Calu3 (cell line): ENCODE measurements at regions not wholly inside any gene's neighbourhood (a gene's known extent, or its start where the extent isn't known, plus 50 kb on each side); places are given as distances from the start of the nearest gene placed in this dataset.

Experiments
- BruUV-seq: library from RNA; stranded (reverse); fragments of 400-500 nt; replicated peaks from 2 replicates; lab custom pipeline; 2021; lab: Mats Ljungman, UMichigan
- CTCF ChIA-PET: fragments of 300-600 bp; sonication (Branson Sonifier 250); formaldehyde crosslinking; loops from one replicate; lab custom pipeline; 2022; ENCODE audit warnings: antibody characterized with exemption; lab: Charles Lee
- DNase-seq: peaks from one replicate; pipeline ENCODE4 v3.0.0; 2022
- H3K27ac Mint-ChIP-seq: one replicate; pipeline ENCODE4 v1.8.0; 2022; ENCODE audit warnings: mixed read lengths; ENCODE audit not compliant: unreplicated experiment
- H3K27me3 Mint-ChIP-seq: one replicate; pipeline ENCODE4 v1.8.0; 2022; ENCODE audit warnings: mixed read lengths; ENCODE audit not compliant: unreplicated experiment
- H3K36me3 Mint-ChIP-seq: one replicate; pipeline ENCODE4 v1.8.0; 2022; ENCODE audit warnings: mild to moderate bottlenecking, moderate library complexity, mixed read lengths; ENCODE audit not compliant: insufficient read depth, unreplicated experiment
- H3K4me1 Mint-ChIP-seq: one replicate; pipeline ENCODE4 v1.8.0; 2022; ENCODE audit warnings: mild to moderate bottlenecking, low read depth, mixed read lengths; ENCODE audit not compliant: unreplicated experiment
- H3K4me3 Mint-ChIP-seq: one replicate; pipeline ENCODE4 v1.8.0; 2022; ENCODE audit warnings: mild to moderate bottlenecking, low read depth, moderate library complexity, mixed read lengths; ENCODE audit not compliant: unreplicated experiment
- H3K9me3 Mint-ChIP-seq: one replicate; pipeline ENCODE4 v1.8.0; 2022; ENCODE audit warnings: low read depth, mixed read lengths; ENCODE audit not compliant: unreplicated experiment
- CTCF ChIP-seq: fragments of 200-600 bp; IDR thresholded peaks from one replicate; pipeline ENCODE4 v1.8.0; 2022; ENCODE audit warnings: antibody characterized with exemption; ENCODE audit not compliant: unreplicated experiment
- intact Hi-C: fragments of 100-400 bp; cut with micrococcal nuclease; formaldehyde crosslinking; loops from one replicate; pipeline ENCODE4 v1.10.0; 2022; ENCODE audit not compliant: unreplicated experiment

GRCh38 chr9:10706788-10707187, 94.0 kb upstream of the PTPRD start:
- DNase-seq: no peak
- intact Hi-C loops: no loop called here
- no peaks in the 10 kb centered on the region for H3K4me1 Mint-ChIP-seq
- CTCF ChIA-PET: no interaction called here
- no peak overlapping the region for H3K4me3 Mint-ChIP-seq
- H3K9me3 Mint-ChIP-seq: peaks cover 8% of the 10 kb centered on the region
- no peak overlapping the region for H3K27ac Mint-ChIP-seq
- no TSS peak for BruUV-seq
- no peaks in the 10 kb centered on the region for H3K27me3 Mint-ChIP-seq
- H3K36me3 Mint-ChIP-seq: no peaks in the 10 kb centered on the region
- no peak for TF ChIP-seq CTCF

DNA sequence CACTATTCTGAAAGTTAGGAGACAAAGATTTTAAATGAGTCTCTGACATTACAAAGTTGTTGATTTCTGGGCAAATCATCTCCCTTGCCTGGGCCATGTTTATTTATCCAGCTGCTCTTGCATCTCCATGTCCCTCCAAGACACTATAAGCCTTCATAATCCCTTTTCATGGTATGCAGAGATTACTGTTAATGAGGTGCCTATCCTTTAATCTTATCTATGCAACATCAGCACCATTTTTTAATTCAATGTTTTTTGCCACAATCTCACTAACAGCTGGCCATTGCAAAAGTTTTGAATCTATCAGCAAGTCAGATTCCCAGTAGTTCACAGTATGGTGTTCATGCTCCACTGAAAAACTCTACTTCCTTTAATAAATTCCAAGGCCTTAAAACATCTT, 108.5 kb upstream of the PTPRD start:
- H3K36me3 Mint-ChIP-seq: no peaks in the 10 kb centered on the region
- no TSS peak for BruUV-seq
- CTCF ChIA-PET: no interaction called here
- TF ChIP-seq CTCF: no peak
- intact Hi-C loops: no loop called here
- no peak for DNase-seq
- no peak overlapping the region for H3K4me3 Mint-ChIP-seq
- no peaks in the 10 kb centered on the region for H3K4me1 Mint-ChIP-seq
- no peaks in the 10 kb centered on the region for H3K27me3 Mint-ChIP-seq
- peaks cover 3% of the 10 kb centered on the region for H3K9me3 Mint-ChIP-seq
- H3K27ac Mint-ChIP-seq: no peak overlapping the region

GRCh38 chr9:10729213-10729612, 116.4 kb upstream of the PTPRD start:
- Mint-ChIP-seq H3K27ac (no peak overlapping the region), H3K4me1 (no peaks in the 10 kb centered on the region), H3K9me3 (peaks cover 6% of the 10 kb centered on the region), H3K27me3 (no peaks in the 10 kb centered on the region), H3K36me3 (no peaks in the 10 kb centered on the region), H3K4me3 (no peak overlapping the region)
- intact Hi-C loops: no loop called here
- CTCF ChIA-PET: no interaction called here
- TF ChIP-seq CTCF: no peak
- no peak for DNase-seq
- no TSS peak for BruUV-seq

GRCh38 chr9:10744669-10745068, 131.9 kb upstream of the PTPRD start:
- intact Hi-C loops: no loop called here
- Mint-ChIP-seq H3K4me3 (no peak overlapping the region), H3K36me3 (no peaks in the 10 kb centered on the region), H3K27ac (no peak overlapping the region), H3K9me3 (peaks cover 5% of the 10 kb centered on the region), H3K27me3 (no peaks in the 10 kb centered on the region), H3K4me1 (no peaks in the 10 kb centered on the region)
- CTCF ChIA-PET: no interaction called here
- TF ChIP-seq CTCF: no peak
- DNase-seq: no peak
- no TSS peak for BruUV-seq
